ENCODE measurements at regions not wholly inside any gene's neighbourhood (a gene's known extent, or its start where the extent isn't known, plus 50 kb on each side); places are given as distances from the start of the nearest gene placed in this dataset.

DNA sequence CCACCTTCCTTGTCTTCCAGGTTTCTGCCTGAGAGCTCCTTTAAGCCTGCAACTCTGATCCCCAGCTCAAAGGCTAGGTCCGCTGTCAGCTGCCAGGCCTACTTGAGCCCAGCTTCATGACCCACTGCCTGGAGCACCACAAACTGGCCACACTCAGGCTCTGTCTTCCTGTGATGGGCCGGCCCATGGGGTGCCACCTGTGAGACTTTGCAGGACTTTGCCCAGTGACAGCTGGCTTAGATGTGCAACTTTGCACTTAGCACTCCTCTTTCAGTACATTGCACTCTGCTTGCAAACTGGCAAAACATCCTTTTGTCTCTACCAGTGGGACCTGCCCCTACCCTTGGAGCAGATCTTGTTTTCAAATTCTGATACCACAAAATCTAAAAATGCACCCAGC is 311.5 kb upstream of the PDE4D start:
- TF ChIP-seq, protein P1, sequence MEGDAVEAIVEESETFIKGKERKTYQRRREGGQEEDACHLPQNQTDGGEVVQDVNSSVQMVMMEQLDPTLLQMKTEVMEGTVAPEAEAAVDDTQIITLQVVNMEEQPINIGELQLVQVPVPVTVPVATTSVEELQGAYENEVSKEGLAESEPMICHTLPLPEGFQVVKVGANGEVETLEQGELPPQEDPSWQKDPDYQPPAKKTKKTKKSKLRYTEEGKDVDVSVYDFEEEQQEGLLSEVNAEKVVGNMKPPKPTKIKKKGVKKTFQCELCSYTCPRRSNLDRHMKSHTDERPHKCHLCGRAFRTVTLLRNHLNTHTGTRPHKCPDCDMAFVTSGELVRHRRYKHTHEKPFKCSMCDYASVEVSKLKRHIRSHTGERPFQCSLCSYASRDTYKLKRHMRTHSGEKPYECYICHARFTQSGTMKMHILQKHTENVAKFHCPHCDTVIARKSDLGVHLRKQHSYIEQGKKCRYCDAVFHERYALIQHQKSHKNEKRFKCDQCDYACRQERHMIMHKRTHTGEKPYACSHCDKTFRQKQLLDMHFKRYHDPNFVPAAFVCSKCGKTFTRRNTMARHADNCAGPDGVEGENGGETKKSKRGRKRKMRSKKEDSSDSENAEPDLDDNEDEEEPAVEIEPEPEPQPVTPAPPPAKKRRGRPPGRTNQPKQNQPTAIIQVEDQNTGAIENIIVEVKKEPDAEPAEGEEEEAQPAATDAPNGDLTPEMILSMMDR (IDR thresholded peaks at IDR 0.05; ENCODE audit: extremely low read depth, missing control alignments) = no peak
- no peak for DNase-seq (ENCODE audit: low spot score)

DNA sequence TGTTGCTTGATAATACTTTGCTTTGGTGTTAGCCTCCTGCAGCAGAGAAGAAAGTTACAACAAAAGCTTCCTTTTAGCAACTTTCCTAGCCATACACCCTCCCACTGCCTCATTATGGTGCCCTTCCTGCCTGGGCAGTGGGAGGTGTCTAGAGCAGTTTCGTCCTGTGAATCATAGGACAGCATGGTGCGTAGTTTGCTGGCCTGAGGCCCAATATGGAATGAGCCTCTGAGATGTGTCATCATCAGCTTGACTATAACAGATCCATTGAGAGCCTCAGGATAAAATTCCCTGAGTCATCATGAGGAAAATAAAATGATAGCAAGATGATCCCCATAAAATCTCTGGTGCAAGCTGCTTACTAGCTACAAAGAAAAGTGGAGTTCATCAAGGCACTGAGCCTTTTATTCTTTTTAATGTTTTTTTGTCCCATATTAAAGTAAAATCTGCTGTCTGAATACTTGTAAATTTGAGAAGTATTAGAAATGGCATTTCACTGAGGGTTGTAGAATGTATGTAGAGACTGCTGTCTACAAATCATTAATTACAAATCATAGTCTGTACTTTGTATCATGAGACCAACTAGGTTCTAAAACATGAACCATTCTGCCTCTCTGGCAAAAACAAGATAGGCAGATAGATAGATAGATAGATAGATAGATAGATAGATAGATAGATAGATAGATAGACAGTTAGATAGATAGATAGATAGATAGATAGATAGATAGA is 303.0 kb upstream of the PDE4D start:
- TF ChIP-seq, protein P1 (IDR thresholded peaks at IDR 0.05; ENCODE audit: extremely low read depth, missing control alignments) = no peak
- DNase-seq (ENCODE audit: low spot score) = no peak

DNA sequence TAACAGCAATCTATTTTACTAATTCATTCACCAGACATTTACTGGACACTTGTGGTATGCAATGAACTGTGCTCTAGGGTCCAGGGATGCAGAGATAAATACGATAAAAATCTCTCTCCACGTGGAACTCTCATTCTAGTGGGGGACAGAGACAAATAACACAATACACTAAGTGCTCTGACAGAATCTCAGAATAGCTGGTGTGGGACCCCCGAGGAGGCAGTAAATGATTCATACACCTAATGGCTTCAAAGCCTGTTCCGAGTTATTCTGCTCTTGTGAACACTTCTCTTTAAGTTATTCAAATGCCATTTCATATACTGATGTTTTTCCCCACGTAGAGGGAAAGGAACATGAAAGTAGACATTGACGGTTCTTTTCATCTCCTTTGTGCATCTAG is 302.0 kb upstream of the PDE4D start:
- TF ChIP-seq, protein P1 (IDR thresholded peaks at IDR 0.05; ENCODE audit: extremely low read depth, missing control alignments) = no peak
- no peak for DNase-seq (ENCODE audit: low spot score)

DNA sequence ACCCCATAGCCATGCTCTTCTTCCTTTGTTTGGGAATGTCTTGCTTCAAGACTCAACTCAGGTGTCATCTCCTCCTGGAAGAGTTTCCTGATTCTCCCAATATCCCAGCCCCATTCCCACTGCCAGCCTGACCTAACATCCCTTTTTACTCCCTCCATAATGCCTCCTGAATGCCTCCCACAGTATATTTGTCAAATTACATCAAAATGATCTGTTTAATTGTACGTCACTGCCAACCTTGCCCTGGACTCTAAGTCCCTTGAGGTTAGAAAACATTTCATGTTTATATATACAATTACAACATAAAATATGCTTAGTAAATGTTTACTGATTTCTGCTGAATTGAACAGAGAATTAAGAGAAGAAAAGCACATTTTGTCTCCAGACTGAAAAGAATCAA is 301.6 kb upstream of the PDE4D start:
- TF ChIP-seq, protein P1 (IDR thresholded peaks at IDR 0.05; ENCODE audit: extremely low read depth, missing control alignments) = no peak
- no peak for DNase-seq (ENCODE audit: low spot score)

DNA sequence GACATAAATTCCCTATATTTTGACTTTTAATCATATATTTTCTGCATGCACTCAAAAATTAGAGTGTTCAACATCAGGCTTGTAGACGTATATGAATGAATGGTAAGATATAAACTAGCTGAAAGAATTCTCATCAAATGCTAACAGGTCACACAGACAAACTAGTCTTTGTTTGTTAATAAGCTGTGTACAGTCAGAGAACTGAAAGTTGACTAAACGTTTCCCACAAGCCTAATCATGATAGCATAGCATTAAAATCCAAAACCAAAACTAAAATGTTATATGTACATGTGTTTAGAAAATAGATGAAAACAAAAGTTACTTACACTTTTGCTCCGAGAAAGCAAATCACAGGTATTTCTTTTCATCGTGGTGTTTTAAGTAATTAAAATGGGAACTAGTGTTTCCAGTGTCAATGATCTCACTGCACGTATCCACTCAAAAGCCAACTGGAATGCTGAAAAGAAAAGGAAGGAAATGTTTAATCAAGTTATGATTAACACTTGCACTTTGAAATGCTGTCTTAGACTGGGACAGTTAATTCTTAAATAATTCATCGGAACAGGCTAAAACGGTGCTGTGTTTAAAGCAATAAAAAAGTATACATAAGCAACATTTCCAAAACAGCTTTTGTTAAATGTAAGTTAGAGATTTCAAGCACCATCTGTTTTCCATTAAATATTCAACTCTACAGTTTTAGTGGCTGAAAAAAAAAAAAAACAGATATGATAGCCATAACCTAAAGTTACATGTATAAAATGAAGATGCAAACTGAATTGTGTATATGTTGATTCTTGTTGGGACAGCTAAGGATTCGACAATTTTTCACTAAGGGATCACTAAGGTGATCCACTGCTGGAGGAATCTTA is 291.9 kb upstream of the PDE4D start:
- TF ChIP-seq, protein P1 (IDR thresholded peaks at IDR 0.05; ENCODE audit: extremely low read depth, missing control alignments) = no peak
- DNase-seq (ENCODE audit: low spot score) = no peak

DNA sequence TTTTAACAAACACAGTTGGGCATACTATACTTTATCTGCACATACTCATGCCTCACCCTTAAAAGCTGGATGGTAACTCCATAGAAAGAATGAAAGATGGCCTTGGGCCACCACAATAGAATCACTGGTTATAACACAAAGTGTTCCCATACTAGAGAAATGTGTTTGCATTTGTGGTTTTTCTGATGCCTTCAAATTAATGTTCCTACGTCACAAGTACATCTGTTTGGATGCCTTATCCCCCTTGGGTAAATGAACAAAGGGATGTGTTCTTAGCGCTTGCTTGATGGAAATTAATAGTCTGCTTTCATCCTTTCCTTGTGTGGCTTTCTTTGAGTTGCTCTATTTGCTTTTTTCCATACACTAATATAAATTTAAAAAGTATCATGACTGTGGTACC is 291.1 kb upstream of the PDE4D start:
- no peak for DNase-seq (ENCODE audit: low spot score)
- TF ChIP-seq, protein P1 (IDR thresholded peaks at IDR 0.05; ENCODE audit: extremely low read depth, missing control alignments) = no peak

DNA sequence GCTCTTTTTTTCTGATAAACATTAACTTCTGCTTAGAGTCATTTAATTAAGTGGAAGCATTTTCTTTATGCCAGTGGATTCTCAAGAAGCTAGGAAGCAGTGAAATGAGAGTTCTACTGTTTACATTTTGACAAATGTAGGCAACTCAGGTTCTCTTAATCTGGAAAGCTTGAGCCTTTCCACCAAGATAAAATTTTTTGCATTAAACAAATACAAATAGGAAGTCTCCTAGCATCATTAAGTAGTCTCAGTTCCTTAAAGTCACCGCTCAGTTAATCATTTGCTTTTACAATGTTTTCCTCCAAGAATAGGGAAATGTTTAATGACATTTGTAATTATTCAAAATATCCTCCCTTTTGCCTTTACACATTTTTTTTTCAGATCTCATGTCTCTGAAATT is 290.4 kb upstream of the PDE4D start:
- DNase-seq (ENCODE audit: low spot score) = no peak
- TF ChIP-seq, protein P1 (IDR thresholded peaks at IDR 0.05; ENCODE audit: extremely low read depth, missing control alignments) = no peak

All from GM20000 (cell line).